ENCODE measurements at regions not wholly inside any gene's neighbourhood (a gene's known extent, or its start where the extent isn't known, plus 50 kb on each side); places are given as distances from the start of the nearest gene placed in this dataset.
A peak's percentile ranks its signal among the peaks of the same experiment; 100 is the strongest.
"Not testable (repeated sequence)": the region's sequence is repeated elsewhere in the genome, so short reads cannot be mapped to it uniquely, and the experiment has no call there.

DNA sequence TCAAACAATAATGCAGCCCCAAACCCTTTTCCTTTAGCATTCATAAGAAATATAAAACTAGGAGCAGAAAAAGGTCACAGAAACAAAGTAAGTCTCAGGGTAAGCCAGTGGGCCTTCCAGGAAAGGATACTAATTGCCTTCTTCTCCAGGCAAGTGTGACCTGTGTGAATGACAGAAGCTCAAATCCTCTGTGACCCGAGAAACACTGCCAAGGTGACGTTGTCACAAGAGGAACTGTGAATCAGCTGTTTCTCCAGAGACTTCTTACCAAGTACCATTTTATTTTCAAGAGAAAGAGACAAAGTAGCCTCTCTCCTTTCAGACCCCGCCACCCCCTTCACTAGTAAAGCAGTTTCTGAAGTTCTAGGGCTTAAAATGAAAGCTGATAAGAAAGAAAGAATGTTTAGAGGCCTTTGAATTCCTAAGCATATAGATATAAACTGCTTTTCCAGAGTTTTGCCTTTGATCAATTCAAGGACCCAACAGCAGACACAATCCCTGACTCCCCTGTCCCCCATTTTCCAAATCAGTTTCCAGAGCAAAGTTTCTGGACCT is 155.6 kb downstream of the NUF2 start:
- no peak for DNase-seq

DNA sequence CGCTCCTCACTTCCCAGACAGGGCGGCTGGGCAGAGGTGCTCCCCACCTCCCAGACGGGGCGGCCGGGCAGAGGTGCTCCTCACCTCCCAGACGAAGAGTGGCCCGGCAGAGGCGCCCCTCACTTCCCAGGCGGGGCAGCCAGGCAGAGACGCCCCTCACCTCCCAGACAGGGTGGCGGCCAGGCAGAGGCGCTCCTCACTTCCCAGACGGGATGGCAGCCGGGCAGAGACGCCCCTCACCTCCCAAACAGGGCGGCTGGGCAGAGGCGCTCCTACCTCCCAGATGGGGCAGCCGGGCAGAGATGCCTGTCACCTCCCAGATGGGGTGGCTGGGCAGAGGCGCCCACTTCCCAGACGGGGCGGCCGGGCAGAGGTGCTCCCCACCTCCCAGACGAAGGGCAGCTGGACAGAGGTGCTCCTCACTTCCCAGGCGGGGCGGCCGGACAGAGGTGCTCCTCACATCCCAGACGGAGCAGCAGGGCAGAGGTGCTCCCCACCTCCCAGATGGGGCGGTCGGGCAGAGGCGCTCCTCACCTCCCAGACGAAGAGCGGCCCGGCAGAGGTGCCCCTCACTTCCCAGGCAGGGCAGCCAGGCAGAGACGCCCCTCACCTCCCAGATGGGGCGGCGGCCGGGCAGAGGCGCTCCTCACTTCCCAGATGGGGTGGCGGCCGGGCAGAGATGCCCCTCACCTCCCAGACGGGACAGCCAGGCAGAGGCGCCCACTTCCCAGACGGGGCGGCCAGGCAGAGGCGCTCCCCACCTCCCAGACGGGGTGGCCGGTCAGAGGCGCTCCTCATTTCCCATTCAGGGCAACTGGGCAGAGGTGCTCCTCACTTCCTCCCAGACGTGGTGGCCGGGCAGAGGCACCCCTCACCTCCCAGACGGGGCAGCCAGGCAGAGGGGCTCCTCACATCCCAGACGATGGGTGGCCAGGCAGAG is 176.9 kb downstream of the NUF2 start:
- DNase-seq, result not testable (repeated sequence)

DNA sequence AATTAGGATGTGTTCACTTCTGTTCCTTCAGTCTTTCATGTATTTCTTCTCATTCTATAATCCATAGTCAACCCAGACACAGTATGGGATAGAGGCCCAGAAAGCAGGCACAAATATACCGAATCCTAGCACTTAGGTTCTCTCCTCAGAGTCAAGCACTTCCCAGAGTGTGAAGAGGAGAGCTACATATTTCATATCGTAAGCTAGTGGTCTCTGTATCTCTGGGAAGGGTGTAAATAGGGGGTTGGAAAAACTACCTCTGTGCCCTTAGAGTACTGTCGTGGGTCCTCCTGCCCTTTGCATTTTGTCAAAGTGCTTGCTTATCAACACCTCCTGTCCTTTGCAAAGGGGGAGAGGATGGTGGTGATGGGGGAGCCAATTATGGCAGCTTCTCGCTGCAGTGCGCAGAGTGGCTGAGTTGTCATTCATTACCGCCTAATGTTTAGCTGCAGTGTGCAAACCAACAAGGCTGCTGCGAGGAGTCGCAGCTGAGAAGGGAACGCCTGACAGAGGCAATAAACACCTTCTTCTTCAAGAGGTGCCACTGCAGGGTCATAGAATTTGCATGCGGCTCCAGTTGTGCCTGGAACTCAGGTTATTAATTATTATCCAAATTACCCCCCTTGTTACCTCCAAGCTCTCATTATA is 182.7 kb downstream of the NUF2 start:
- no peak for DNase-seq

DNA sequence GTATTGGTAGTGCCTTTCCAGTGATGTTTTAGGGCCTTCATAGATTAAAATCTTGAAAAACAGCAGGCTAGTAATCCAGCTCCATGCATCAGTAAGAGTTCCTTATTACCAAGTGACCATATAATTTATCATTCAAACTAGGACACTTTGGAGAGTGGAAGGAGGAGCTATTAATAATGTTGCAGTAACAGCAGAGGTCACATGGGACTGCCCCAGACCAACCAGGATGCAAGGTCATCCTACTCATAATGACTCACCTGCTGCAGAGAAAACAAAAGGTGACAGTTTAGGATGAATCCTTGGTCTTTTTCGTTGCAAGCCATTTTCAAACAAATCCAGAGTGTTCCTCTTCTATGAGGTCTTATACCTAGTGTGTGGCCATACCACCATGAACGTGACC is 187.4 kb downstream of the NUF2 start:
- no peak for DNase-seq

DNA sequence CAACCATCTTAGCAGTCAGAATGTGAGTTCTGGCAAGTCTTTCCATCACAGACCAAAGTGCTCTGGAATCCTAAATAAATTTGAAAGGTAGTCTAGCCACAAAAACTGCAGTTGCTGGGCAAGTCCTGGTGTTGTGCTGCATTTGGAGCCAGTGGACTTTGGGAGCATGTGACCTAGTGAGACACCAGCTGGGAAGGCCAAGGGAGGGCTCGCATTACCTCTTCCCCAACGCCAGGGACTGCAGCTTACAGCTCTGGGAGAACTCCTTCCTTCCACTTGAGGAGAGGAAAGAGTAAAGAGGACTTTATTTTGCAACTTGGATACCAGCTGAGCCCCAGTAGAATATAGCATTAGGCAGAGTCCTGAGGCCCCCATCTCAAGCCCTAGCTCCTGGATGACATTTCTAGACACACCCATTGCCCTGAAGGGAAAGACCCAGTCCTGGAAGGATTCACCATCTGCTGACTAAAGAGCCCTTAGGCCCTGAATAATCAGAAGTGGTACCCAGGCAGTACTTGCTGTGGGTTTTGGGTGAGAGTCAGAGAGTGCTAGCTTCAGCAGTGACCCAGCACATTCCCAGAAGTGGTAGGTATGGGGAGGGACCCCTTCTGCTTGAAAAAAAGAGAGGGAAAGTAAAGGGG is 190.7 kb downstream of the NUF2 start:
- DNase-seq, result no peak

DNA sequence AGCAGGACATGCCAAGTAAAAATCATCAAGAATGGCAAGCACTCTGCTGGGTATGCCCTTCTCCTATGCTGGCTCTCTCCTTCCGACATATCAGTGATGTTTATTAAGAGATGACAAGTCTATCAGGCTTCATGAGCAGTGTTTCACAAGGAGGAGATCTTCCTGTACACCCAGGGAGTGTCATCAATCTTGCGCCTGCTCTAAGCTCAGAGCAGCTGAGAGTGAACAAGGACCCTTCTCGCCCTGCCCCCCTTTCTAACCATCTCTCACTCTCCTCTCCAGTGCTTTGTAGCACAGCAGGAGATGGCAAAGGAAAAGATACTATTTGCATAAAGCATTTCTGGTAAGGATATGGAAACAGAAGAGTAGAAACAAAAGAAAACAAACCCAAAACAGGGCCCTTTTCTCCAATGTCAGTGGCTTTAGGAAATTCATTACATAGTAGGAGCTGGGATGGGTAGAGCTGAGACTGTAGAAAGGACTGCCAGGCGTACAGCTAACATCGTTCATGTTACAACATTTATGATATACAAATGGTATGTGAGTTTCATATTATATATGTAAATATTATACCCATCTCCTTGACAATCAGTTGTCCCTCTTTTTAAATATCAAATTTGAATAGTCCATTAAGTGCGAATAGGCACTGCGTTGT is 201.7 kb downstream of the NUF2 start:
- no peak for DNase-seq

DNA sequence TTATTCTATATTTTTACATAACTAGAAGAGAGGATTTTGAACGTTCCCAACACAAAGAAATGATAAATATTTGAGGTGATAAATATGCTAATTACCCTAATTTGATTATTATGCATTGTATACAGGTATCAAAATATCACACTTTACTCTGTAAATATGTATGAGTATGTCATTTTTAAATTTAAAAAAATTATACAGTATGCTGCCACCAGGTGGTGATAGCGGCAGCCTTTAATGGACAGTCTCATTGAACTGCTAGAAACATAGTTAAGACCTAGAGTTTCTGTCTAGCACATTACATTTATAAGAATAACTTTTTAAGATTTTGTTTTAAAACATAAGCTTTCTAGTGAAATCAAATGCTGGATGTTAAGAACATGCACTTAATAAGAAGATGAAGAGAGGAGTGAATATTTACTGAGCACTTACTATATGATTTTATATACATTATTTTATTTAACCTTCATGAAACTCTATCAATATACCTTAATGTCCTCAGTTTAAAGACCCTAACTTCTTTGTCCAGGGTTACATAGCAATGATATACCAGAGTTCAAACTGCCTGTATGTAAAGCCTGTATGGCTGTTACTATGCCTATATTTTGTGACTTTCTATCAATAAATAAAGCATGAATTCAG is 207.1 kb downstream of the NUF2 start:
- no peak for DNase-seq

DNA sequence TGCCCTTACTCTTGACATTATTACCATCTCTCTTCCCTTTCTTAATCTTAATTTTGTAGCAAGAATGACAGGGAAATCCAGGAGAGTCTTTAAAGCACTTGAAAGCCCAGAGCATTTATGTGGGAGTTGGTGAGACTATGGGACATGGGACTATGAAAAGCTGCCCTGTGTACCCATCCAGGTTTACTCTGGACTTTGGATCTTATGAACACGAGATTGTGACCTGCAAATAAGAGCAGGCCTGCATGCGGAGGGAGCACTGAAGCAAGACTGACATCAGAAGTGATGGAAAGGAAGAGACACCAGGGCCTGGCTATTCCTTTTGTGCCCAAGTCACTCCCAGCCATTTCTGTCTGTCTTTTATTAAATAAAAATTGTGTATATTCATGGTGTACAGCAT is 209.6 kb downstream of the NUF2 start:
- DNase-seq, result no peak

DNA sequence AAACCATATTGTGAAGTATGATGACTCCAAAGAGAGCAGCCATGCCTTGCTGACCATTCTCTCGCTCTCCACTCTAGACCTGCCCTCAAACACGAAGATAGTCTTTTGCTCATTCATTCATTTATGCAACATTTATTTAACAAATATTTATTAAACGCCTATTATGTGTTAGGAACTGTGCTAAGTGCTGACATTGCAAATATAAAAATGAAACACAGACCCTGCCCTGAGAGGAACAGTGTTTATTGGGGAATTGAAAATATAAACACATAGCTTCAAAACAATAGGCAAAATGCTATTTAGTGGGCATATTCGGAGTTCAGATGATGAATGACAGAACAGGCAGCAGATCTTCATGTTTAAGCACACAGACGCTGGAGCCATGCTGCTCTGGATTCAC is 213.6 kb downstream of the NUF2 start:
- no peak for DNase-seq

DNA sequence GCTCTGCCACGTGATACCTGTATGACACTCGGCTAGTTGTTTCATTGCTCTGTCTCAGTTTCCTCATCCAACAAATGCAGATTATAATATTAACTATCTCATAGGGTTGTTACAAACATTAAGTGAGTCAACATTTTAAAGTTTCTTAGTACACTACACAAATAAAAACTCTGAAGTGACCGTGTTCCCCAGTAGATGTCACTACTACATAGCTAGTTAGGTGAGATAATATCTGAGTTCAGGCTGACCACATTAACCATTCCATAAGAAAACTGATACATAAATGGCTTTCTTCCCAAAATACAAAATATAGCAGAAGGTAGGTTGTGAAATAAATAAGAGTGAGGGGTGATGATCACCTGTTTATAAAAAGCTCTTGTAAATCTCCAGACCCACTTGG is 214.1 kb downstream of the NUF2 start:
- DNase-seq, result peak; percentile 15

DNA sequence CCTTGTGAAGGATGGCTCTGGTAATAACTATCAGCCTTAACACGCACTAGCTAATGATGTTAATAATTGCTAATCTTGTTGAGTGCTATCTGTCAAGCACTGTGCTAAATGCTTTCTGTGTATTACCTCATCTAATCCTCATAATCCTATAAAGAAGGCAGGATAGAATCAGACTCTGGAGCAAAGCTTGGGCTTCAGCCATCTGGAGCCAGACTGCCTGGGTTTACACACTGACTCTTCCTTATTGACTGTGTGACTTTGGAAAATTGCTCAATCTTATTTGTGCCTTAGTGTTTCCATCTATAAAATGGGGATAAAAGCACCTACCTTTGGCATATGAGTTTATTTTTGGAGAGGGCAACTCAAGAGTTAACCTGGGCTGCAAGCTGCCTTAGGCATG is 216.1 kb downstream of the NUF2 start:
- no peak for DNase-seq

DNA sequence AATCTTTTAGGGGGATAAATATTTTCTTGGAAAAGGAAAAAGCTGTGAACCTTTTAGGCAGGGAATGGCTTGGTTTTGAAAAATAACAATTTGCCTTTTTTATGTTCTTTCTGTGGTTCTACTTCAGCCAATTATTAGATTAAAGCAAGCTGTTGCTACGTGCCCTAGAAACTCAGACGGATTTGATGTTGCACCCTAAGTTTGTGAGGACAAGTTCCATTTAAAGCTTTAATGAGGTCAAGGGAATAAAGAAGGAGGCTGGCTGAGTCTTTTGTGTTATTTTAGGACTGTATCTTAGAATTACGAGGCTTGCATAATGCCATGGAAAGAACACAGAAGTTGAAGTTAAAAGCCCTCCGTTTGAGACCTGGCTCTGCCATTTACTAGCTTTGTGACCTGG is 216.9 kb downstream of the NUF2 start:
- DNase-seq, result no peak

DNA sequence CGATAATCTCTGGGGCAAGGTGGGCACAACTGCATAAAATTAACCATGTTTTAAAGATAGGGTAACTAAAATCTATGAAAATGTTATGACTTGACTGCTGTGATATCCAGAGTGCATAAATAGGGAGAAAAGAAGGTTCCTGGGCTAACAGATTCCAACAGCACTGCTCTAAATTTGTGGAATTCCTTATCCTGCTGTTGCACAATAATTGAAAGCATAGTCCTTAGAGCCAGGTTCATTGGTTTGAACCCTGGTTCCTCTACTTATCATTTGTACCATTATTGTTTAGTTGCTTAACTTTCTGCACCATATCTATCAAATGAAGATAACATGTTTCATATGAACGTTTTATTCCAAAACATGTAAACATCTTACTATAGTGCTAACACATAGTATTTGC is 219.0 kb downstream of the NUF2 start:
- no peak for DNase-seq

DNA sequence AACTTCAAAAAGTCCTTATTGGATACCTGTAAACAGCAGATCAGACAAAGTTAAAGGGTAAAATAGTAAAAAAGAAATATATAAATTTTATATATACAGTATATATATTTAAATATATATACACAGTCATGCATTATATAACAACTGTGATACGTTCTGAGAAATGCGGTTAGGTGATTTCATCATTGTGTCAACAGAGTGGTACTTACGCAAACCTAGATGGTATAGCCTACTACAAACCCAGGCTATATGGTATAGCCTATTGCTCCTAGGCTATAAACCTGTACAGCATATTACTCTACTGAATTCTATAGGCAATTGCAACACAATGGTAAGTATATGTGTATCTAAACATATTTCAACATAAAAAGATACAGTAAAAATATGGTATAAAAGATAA is 222.7 kb downstream of the NUF2 start:
- no peak for DNase-seq

DNA sequence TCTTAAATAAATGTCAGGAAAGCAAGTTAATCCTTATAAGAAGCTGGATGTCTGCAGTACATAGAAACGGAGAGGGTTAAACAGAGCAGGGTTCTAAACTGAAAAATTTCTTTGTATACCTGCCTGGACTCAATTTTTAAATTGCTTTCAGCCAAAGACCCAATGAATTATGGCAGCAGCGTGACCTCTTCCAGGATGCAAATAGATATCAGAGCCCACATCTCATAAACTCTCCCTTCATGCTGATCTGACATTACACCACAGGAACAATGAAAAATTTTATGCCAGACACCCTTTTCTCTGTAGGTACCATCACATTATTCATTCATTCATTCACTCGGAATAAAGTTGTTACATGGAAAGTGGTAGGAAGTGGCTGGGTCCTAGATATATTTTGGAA is 236.4 kb downstream of the NUF2 start:
- DNase-seq, result no peak

DNA sequence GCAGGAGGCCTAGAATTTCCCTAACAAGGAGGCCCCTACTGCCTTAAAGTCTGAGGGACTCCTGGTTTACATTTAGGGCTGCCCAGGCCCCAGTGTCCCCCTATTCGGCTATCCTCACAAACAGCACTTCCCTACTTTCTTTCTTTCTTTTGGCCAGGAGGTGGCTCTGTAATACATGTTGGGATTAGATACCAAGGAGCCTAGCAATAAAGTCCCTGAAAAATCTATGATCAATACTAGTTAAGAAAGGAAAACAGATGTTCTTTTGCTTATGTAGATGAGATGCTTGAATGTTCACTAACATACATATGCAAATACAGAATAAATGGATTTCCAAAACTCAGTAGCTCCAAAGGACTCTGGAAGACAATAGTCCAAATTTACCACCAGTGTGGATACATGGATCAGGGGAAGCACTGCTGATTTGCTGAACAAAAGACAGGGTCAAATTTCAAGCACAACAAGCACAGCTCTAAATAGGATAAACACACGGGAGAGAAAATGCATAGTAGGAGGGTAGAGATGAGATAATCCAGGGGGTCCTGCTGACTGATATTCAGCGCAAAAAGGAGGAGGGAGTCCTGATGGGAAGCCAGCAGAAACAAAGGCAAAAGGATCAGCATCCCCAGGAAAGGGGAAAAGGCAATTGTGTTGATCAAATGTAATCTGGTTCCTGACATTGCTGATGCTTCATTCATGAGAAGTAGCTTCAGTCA is 240.0 kb downstream of the NUF2 start:
- peak; percentile 7 for DNase-seq

DNA sequence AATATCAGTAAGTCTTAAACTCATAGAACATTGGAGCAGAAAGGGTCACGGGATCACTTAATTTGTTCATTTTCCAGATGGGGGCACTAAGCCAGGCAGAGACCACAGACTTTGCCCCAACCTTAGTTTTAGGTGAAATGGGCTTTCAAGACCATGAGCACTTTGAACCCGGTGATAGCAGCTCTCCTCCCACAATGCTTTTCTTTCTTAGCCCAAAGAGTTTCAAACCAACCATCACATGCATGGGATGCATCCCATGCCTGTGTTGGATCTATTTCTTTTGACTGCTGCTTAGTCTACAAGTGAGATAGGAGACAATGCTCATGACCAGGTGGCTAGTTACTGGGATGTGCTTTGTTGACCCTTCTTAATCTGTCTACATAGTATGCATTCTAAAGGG is 240.6 kb downstream of the NUF2 start:
- DNase-seq, result no peak

DNA sequence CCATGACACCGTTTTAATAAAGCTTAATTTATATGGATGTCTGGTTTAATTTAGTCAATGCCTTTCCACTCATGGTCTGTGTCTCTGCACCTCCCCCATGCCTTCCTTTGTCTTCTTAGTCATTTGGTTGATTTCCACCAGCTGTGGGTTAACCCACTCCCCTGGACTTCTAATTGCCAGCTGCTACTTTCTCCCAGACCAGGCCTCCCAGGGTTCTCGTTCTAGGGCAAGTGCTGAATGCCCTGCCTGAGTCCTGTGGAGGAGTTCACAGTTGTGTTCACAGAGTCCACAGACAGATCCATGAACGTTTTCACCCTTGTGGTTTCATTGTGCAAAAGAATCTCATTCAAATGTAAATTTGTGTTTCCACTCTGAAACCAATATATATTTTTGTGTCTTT is 243.4 kb downstream of the NUF2 start:
- no peak for DNase-seq

DNA sequence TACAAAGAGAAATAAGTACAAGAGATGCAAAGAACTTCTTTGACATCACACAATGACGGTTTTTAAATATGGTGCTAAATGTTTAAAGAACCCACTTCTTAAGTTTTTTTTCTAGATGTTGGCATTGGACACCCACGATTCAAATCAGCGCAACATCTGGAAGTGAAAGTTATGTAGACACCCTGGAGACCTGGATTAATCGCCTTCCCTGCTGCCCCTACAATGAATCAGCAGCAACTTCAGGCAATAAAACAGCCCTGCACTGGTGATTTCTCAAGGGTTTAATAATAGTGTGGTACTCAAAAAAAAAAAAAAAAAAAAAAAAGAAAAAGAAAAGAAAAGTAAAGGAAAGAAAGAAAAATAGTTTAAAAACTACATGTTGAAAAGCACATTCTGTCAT is 248.3 kb downstream of the NUF2 start:
- no peak for DNase-seq

DNA sequence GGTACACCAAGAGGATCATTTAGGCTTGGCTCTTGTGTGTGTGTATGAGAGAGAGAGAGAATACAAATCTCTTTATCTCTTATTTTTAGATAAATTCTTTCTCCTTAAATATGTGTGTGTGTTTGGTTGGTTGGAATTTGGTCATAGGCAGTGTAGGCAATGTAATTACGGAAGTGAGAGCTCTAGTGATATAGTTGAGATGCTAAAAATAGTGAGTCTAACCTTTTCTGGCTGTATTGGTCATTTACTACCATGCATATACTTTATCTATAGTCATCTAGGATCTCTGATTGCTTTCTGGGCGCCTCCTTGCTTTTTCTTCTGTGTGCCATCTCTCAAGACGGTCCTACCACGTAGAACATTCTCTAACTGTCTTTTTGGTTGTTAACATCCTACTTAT is 250.2 kb downstream of the NUF2 start:
- DNase-seq, result no peak

DNA sequence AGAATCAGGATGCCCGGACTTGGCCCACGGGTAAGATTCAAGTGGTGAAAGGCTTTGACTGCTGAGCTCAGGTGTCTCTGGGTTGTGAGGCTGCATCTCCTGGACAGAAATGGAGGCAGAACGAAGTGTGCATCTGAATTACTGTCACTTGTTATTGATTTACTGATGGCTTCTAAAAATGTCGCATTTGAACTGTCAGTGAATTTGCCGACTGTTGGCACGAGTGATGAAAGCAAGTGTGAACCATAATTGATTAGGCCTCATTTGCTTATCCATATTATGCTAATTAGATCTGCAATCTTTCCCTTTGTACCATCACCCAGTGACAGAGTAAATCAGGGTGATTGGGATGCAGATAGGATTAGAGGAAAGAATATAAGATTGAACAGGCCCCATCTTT is 252.4 kb downstream of the NUF2 start:
- no peak for DNase-seq

DNA sequence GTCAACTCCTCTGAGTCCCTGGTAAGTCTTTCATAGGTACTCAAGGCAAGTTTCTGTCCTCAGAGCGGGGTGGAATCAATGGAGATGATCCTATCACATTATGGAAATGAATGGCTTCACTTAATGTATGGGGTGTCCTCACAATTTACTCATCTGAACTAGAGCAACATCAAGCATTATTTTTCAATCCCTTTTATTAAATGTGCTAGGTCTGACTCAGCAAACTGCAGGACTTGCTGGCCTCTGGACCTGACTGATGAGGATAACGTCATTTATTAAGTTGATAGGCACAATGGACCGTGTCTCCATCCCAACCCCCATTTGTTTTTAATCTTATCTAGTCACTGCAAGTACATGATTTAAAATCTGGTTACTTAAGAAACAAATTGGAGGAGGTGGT is 259.2 kb downstream of the NUF2 start:
- no peak for DNase-seq
